ENCODE measurements at regions not wholly inside any gene's neighbourhood (a gene's known extent, or its start where the extent isn't known, plus 50 kb on each side); places are given as distances from the start of the nearest gene placed in this dataset.
A peak's percentile ranks its signal among the peaks of the same experiment; 100 is the strongest.

DNA sequence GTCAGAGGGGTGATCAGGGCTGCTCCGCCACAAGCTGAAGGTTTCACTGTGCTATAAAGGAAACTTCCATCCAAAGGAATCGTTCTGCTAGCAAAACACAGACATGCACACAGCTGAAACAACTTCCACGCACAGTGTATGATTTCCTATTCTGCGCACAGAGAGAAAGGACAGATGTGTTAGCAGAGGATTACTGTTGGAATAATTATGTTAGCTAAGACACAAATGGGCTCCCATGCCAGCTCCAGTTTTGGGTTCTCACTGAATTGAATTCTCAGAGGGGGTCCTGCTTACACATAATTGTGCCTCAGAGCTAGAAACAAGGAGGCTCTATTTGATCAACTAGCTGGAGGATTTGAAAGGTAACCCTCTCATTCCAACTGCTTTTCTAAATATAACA is 352.4 kb downstream of the IRX2 start:
- DNase-seq (ENCODE audit: insufficient read length, low spot score) (no peak), FAIRE-seq (no peak)

GRCh38 chr5:2393556-2393955 is 357.9 kb downstream of the IRX2 start:
- DNase-seq (ENCODE audit: insufficient read length, low spot score) (no peak), FAIRE-seq (no peak)

DNA sequence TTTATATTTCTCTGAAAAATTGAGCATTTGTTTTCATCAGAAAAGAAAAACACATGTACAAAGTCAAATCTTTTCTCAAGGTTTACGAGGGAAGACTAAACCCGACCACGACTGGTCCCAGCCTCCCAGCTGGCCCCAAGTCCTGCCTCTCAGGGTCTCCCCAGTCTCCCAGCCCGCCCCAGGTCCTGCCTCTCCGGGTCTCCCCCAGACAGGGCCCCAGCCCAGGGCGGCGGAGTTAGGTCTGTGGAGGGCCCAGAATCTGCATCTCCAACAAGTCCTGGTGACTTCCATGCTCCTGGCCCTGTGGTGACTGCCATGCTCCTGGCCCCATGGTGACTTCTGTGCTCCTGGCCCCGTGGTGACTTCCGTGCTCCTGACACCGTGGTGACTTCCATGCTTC is 359.9 kb downstream of the IRX2 start:
- FAIRE-seq (no peak), DNase-seq (ENCODE audit: insufficient read length, low spot score) (no peak)

GRCh38 chr5:2391021-2391420 is 360.5 kb downstream of the IRX2 start:
- DNase-seq (ENCODE audit: insufficient read length, low spot score) (no peak), FAIRE-seq (no peak)

DNA sequence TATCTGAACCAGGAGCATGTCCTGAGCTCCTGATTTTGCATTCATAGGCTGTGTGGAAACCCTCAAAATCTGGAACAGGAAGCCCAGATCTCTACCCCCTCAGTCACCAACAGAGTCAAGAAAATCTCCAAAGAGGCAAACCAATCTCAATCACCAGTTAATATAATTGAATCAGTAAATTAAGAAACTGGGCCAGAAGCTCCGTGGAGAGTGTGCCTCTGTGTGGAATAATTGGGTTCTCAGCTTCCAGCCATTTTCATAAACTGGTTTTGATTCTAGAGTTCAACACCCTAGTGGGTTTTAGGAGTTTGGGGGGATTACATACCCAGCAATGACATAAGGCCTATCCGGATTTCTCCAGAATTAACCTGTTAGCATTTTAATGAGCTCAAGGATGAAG is 362.9 kb downstream of the IRX2 start:
- no peak for DNase-seq (ENCODE audit: insufficient read length, low spot score)
- FAIRE-seq = no peak

- DNase-seq (ENCODE audit: insufficient read length, low spot score) = no peak
- FAIRE-seq = no peak
These were observed 363.7 kb downstream of the IRX2 start for GRCh38 chr5:2387634-2388325.

- FAIRE-seq (no peak), DNase-seq (ENCODE audit: insufficient read length, low spot score) (no peak)
These were observed 364.2 kb downstream of the IRX2 start for GRCh38 chr5:2387250-2387633.

DNA sequence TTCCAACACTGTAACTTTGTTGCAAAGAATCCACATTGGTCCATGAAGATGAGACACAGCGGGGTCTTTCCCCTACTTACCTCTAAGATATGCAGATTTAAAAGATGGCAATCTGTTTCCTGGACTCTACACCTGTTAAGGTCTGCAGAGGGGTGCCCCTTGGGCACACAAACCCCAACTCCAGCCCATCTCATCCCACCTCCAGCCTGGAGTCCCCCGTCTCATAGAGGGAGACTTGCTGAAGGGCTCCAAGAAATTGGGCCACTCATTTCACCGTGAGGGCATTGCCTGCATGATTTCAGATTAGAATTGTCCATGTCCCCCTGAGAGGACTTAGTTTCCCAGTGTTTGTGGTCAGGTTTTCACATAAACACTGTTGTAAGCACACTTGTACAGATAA is 365.7 kb downstream of the IRX2 start:
- FAIRE-seq = no peak
- no peak for DNase-seq (ENCODE audit: insufficient read length, low spot score)

GRCh38 chr5:2383698-2384065 is 367.8 kb downstream of the IRX2 start:
- DNase-seq (ENCODE audit: insufficient read length, low spot score) = no peak

GRCh38 chr5:2382776-2383697 is 368.4 kb downstream of the IRX2 start:
- FAIRE-seq = no peak

More at GRCh38 chr5:2383698-2384065, 367.8 kb downstream of the IRX2 start:
- peak; percentile 13 for FAIRE-seq

DNA sequence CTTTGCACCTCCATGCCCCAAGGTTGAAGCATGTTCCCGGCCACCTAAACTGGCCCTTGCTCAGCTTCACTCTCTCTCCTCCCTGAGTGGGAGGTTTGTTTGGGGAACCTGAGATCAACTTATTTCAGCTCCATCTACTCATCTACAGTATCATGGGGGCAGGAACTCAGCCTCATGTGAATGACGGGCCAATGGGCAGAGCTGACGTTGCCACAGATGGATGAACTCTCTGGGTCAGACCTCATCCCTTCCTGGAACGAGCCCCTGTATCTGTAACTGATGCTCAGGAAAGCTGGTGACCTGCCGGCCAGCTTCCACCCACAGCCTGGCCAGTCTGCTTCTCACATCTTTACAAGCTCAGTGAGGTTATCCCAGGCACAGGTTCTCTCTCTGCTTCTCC is 369.6 kb downstream of the IRX2 start:
- DNase-seq (ENCODE audit: insufficient read length, low spot score) (no peak), FAIRE-seq (no peak)

More at GRCh38 chr5:2382776-2383697, 368.4 kb downstream of the IRX2 start:
- DNase-seq (ENCODE audit: insufficient read length, low spot score) = no peak

GRCh38 chr5:2381070-2381469 is 370.4 kb downstream of the IRX2 start:
- FAIRE-seq (no peak), DNase-seq (ENCODE audit: insufficient read length, low spot score) (no peak)

DNA sequence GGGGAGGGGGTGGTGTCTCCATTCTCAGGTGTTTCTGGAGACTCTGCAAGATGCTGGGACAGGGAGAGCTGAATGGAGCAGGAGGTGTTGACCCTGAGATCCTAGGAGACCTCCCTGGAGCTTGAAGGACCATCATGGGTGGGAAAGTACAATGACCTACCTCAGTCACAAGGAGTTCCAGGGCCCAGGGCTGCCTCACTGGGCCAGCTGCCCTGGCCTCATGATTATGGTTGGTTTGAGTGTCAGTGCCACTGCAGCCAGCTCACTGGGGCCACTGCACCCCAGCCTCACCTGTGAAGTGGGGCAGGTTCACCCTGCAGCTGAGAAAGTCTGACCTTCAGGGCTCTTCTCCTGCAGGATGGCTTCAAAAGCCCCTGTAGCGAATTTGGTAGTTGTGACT is 372.5 kb downstream of the IRX2 start:
- no peak for DNase-seq (ENCODE audit: insufficient read length, low spot score)
- no peak for FAIRE-seq

DNA sequence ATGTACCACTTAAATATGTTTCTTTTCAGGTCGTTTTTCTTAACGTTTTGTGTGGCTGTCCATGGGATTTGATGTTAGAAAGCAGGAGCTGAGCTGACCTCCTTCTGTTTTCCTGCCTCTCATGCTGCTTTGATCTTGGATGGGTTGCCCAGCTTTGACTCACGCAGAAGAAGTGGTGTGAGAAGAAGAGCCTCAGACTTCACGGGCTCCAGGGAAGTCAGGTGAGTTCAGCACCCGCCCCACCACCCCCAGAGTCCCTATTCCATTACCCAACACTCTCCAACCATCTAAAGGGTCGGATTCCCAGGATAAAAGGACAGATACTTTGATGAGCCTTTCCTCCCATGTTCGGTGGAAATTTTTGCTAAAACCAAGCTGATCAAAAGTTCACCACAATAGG is 373.4 kb downstream of the IRX2 start:
- no peak for FAIRE-seq
- no peak for DNase-seq (ENCODE audit: insufficient read length, low spot score)

- no peak for FAIRE-seq
- no peak for DNase-seq (ENCODE audit: insufficient read length, low spot score)
These were observed 375.0 kb downstream of the IRX2 start for GRCh38 chr5:2376486-2376885.

DNA sequence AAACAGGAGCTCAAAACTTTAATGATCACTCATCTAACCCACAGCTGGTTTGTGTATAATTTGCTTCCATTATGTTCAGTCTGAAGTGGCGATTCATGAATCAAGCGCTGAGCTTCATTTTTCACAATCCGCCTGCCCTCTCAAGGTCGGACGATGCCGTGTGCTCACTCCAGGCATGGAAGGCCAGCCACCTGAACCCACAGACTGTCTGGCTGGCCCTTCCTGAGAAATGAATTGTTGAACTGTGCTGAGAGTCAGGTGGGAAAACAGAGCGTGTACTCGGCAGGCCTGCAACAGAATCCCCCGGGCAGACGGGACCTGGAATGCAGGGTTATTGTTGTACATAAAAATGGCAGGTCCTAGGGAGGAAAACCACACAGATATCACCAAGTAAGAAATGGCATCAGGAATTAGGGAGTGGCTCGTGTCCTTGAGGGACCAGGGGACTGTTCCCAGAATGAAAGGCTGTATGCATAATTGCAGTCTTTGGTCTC is 375.7 kb downstream of the IRX2 start:
- FAIRE-seq = no peak
- DNase-seq (ENCODE audit: insufficient read length, low spot score) = no peak

- no peak for DNase-seq (ENCODE audit: insufficient read length, low spot score)
- no peak for FAIRE-seq
These were observed 376.2 kb downstream of the IRX2 start for GRCh38 chr5:2375291-2375690.

GRCh38 chr5:2374703-2375102 is 376.8 kb downstream of the IRX2 start:
- FAIRE-seq = no peak
- no peak for DNase-seq (ENCODE audit: insufficient read length, low spot score)

GRCh38 chr5:2373631-2374030 is 377.8 kb downstream of the IRX2 start:
- FAIRE-seq (no peak), DNase-seq (ENCODE audit: insufficient read length, low spot score) (no peak)

GRCh38 chr5:2371419-2371710 is 380.1 kb downstream of the IRX2 start:
- DNase-seq (ENCODE audit: insufficient read length, low spot score) (no peak), FAIRE-seq (no peak)

DNA sequence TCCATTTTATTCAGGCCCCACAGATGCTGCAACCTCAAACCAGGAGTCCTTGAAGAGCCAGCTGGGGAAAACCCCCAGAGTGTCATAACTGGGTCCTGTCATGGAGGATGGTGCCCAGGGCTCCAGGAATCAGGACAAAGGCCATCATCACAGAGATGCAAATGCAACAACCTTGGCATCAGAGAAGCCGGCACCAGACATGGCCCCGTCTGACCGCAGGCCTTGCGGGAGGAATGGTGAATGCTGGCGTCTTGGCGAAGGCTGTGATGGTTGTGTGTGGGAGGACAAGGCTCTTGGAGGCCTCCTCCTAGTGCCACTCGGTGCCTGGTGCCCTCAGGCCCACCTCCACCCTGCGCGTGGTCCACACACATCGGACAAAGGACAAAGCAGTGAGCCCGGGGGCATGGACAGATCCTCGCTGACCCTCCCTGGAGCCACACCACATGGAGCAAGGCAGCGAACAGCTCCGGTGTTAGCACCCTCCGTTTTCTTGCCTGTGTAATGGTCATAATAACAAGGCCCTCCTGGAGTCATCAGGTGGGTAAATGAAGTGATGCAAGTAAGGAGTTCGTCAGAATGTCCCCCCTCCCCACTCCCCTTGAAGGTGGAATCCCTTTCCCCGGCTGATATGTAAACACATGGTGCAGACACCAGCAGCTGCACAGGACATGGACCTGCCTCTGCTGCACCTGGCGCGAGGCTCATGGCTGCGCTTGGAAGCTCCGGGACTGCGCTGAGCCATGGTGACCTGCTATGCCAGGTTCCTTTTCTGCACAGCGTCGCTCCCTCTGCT is 380.7 kb downstream of the IRX2 start:
- FAIRE-seq = no peak

More for the DNA sequence above, 380.7 kb downstream of the IRX2 start:
- DNase-seq (ENCODE audit: insufficient read length, low spot score) = no peak
